HUES48 (cell line): ENCODE measurements at regions not wholly inside any gene's neighbourhood (a gene's known extent, or its start where the extent isn't known, plus 50 kb on each side); places are given as distances from the start of the nearest gene placed in this dataset.

Experiments
- H3K27ac ChIP-seq: one replicate; pipeline ENCODE4 v1.7.0; 2013; ENCODE audit warnings: low read depth, low read length, inconsistent platforms
- H3K27me3 ChIP-seq: 2 replicates; pipeline ENCODE4 v1.6.1; 2013; ENCODE audit warnings: mild to moderate bottlenecking, low read length; ENCODE audit not compliant: control insufficient read depth, insufficient read depth
- H3K36me3 ChIP-seq: 2 replicates; pipeline ENCODE4 v1.6.1; 2013; ENCODE audit warnings: low read length; ENCODE audit not compliant: control insufficient read depth, insufficient read depth
- H3K4me1 ChIP-seq: 2 replicates; pipeline ENCODE4 v1.6.1; 2013; ENCODE audit warnings: mild to moderate bottlenecking, low read length; ENCODE audit not compliant: control insufficient read depth, insufficient read depth
- H3K4me3 ChIP-seq: 2 replicates; pipeline ENCODE4 v1.5.1; 2013; ENCODE audit warnings: mild to moderate bottlenecking, low read depth, low read length
- H3K9ac ChIP-seq: 2 replicates; pipeline ENCODE4 v1.6.1; 2013; ENCODE audit warnings: mild to moderate bottlenecking, low read depth, low read length, moderate library complexity
- H3K9me3 ChIP-seq: 2 replicates; pipeline ENCODE4 v1.6.1; 2013; ENCODE audit warnings: low read length; ENCODE audit not compliant: control insufficient read depth, insufficient read depth

DNA sequence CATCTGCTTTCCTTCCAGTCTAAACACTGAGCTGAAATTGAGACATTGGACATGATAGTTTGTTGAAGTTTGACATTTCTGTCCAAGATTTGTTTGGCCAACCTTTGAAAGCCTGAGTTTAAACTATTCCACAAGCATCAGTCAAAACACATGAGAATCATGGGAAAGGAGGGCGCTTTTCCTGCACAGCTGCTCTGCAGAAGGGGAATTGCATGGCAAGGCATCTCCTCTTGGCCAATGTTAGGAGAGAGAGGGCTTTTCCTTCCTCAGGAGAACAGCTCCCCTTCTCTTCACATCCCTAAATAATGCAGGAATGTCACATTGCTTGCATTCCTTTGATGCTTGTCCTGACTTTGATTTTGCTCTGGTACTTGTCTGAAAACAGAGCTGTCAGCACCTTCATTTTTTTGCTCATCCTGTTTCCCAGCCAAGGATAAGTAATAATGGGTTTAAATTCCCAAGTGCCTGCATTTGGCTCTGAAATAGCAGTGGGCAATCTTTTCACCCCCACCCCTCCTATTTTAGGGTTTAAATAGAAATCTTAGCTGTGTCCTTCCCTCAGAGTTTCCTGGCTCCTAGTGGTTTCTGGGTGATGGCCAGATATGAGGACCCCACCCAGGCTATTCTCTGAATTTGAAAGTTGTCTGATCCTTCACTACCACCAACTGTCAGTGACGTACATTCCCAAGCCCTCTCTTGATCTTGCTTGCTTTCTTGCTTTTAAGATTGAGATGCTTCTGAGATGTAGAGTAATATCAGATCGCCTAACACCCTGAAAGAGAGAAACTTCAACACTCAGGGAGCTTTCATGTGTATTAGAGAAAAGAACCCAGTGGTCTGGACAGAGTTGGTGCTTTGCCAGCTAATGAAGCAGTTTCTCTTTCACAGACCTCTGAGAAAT, 75.2 kb upstream of the NPVF start:
- H3K4me3 ChIP-seq = no peak overlapping the region
- H3K27me3 ChIP-seq = no peaks in the 10 kb centered on the region
- H3K9me3 ChIP-seq = no peaks in the 10 kb centered on the region
- H3K36me3 ChIP-seq = no peaks in the 10 kb centered on the region
- H3K4me1 ChIP-seq = peaks cover 21% of the 10 kb centered on the region
- H3K9ac ChIP-seq = no peak overlapping the region
- peak overlapping the region; percentile 85 for H3K27ac ChIP-seq

DNA sequence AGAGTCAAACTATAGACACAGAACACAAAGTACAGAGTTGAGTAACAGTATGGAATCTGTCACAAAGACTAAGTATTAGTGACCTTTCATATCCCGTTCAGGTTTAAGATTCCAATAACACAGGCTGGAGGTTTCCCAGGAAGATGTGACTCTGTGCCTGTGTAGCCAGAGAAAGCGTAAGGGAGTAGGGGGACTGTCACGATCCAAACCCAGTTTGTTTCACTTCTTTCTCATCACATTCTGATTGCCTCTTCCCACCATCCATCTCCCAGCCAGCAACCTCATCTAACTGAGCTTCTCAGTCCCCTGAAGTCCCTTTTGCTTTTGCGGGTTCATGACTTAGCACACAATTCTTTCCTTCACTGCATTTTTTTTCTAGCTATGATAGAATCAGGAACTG, 76.4 kb upstream of the NPVF start:
- Histone ChIP-seq H3K27me3 (no peaks in the 10 kb centered on the region), H3K9ac (no peak overlapping the region), H3K36me3 (no peaks in the 10 kb centered on the region), H3K27ac (no peak overlapping the region), H3K9me3 (no peaks in the 10 kb centered on the region), H3K4me1 (peaks cover 17% of the 10 kb centered on the region), H3K4me3 (no peak overlapping the region)

DNA sequence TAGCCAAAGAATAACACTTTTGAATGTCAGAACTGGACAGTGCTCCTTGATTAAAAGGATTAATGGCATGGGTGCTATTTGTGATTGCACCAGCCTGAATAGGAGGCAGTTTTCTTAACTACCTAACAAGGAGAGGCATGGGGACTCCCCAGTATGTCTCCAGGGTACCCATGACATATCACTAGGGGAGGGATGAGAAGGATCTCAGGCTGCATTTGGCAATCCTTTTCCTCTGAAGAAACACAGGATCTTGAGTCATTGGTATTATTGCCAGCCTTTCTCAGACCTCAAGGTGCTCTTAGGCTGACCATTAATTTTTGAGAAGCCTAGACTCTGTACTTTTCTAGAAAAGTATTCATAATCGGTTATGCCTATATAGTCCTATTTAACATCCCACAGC, 77.5 kb upstream of the NPVF start:
- no peak overlapping the region for H3K9ac ChIP-seq
- no peak overlapping the region for H3K27ac ChIP-seq

DNA sequence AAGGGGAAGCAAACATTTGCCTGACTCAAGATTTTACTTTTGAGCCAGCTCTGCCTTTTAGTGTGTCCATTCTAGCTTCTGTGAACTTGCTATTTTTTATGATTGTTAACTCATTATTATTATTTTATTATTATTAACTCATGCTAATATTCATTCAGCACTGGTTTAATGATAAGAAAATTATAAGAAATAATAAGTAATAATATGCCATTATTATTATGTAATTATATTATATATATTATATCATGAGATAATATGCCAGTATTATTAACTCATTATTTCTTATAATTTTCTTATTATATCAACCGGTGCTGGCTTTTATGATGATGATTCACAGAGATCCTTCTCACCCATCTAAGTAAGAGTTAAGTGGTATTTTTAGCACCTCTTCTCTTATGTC, 79.3 kb upstream of the NPVF start:
- H3K4me1 ChIP-seq = peaks cover 17% of the 10 kb centered on the region
- H3K36me3 ChIP-seq = no peaks in the 10 kb centered on the region
- H3K27ac ChIP-seq = no peak overlapping the region
- H3K9me3 ChIP-seq = no peaks in the 10 kb centered on the region
- no peak overlapping the region for H3K9ac ChIP-seq
- no peaks in the 10 kb centered on the region for H3K27me3 ChIP-seq
- H3K4me3 ChIP-seq = no peak overlapping the region

More for the DNA sequence above, 77.5 kb upstream of the NPVF start:
- Histone ChIP-seq H3K4me1 (peaks cover 17% of the 10 kb centered on the region), H3K36me3 (no peaks in the 10 kb centered on the region), H3K9me3 (no peaks in the 10 kb centered on the region), H3K27me3 (no peaks in the 10 kb centered on the region), H3K4me3 (no peak overlapping the region)

DNA sequence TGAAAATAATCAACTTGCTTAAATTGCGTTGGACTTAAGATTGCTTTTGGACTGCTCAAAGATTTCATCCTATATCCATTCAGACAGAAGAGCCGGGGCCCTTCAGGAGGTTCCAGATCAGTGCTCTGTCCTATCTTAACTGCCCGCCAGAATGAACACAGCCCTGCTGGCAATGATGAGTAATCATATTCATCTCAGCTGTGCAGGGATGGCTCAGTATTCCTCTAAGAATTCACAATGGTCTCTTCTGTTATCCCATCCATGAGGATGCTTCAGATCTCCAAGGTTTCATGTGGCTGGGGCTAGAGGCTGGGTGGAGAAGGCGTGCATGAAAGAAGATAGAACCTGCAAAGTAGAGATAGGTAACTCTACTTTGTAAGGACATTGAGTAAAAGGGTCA, 80.0 kb upstream of the NPVF start:
- Histone ChIP-seq H3K9ac (no peak overlapping the region), H3K27ac (no peak overlapping the region), H3K36me3 (no peaks in the 10 kb centered on the region)

DNA sequence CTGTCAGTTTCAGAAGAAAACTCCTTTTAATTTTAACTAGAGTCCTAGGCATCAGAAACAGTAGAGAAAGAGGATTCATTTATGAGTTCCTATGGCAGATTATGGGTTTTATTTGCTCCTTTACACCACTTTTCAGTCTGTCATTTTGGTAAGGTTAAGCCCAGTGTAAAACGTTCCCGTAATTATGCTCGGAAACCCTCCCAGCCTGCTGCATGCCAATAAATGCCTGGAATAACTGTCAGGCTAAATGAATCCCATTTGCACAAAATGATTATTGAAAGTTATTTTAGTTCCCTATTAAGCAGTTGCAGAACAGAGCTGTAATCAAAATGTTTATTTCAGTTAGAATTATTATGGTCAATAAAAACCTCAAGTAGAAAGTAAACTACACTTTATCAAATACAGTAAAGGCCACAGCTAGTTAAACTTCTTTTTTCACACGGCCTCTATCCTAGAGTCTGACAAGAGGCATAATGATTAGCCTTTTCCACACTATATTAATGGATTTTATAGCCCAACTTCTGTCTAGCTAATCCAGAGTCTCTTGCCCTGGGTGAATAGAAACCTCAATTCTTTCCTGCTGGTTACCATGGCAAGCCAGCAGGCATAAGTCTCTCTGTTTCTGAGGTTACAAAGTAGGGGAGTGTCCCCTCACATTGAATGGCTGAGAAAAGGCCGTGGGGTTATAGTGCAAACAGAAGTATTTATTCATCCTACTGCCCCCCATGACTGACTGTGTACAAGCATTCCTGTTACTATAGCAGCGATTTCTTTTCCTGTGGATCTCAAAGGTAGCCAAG, 80.8 kb upstream of the NPVF start:
- Histone ChIP-seq H3K4me1 (peaks cover 2% of the 10 kb centered on the region; the same call in 1 of the 2 replicates), H3K9me3 (no peaks in the 10 kb centered on the region), H3K9ac (no peak overlapping the region), H3K27me3 (no peaks in the 10 kb centered on the region), H3K4me3 (no peak overlapping the region), H3K27ac (no peak overlapping the region), H3K36me3 (no peaks in the 10 kb centered on the region)

More for the DNA sequence above, 80.0 kb upstream of the NPVF start:
- Histone ChIP-seq H3K4me1 (peaks cover 11% of the 10 kb centered on the region), H3K4me3 (no peak overlapping the region), H3K27me3 (no peaks in the 10 kb centered on the region), H3K9me3 (no peaks in the 10 kb centered on the region)

DNA sequence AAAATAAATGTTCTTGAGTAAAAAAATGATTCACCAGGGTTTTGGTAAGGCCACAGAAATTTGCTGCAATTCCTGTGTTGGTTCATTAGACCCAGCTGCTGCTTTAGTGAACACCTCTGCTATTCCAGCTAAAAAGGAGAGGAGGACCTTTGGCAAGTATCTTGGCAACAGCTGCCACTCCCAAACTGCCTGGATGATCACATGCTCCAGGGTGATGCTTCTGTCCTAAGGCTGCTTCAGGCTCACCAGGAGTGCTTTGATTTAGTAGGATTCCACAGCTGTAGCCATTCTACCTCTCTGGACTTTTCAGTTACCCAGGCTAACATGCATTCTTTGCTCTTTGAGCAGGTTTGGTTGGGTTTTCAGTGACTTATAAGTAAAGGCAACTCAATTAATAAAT, 82.6 kb upstream of the NPVF start:
- H3K4me3 ChIP-seq = no peak overlapping the region
- H3K9me3 ChIP-seq = no peaks in the 10 kb centered on the region
- peak overlapping the region; percentile 7 for H3K27ac ChIP-seq
- H3K27me3 ChIP-seq = no peaks in the 10 kb centered on the region
- no peaks in the 10 kb centered on the region for H3K36me3 ChIP-seq
- no peaks in the 10 kb centered on the region for H3K4me1 ChIP-seq
- no peak overlapping the region for H3K9ac ChIP-seq

DNA sequence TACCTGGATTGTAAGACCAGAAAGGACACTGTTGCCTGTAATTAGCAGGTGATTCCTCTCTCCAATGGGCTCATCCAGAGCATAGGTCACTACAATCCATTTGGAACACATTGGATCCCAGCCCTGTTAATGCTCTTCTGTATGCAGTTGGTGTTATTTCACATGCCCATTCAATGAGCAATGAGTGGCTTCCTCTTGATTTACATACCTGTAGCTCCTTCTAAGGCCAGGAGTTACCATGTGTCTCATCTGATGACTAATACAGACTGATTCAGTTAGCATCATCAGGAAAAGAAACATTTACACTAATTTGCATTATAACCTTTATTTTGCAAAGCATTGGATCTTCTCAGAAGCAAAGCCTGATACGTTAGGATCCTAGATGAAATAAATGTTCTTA, 83.1 kb upstream of the NPVF start:
- Histone ChIP-seq H3K9ac (no peak overlapping the region), H3K27ac (peak overlapping the region; percentile 7), H3K4me3 (no peak overlapping the region), H3K9me3 (no peaks in the 10 kb centered on the region), H3K4me1 (no peaks in the 10 kb centered on the region), H3K27me3 (no peaks in the 10 kb centered on the region), H3K36me3 (no peaks in the 10 kb centered on the region)

DNA sequence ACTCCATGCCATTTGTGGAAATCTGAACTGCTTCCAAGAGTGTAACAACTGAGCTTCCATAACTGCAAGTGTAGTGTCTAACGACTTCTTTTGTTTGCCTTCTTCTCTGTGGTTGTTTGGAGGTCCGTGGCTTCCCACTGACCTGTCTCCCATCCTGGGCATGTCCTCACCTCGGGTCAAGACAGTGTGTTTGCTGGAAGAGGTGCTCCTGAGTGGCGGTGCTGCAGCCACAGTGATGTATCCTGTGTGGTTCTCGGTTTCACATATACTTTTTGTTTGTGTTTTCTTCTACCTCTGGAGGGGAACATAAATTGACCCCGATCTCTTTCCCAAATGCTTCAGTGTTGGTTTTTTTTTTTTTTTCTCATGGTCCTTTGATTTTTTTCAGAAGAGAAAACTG, 84.7 kb upstream of the NPVF start:
- no peak overlapping the region for H3K27ac ChIP-seq
- H3K36me3 ChIP-seq = no peaks in the 10 kb centered on the region
- no peak overlapping the region for H3K9ac ChIP-seq
- no peaks in the 10 kb centered on the region for H3K9me3 ChIP-seq
- no peaks in the 10 kb centered on the region for H3K27me3 ChIP-seq
- no peak overlapping the region for H3K4me3 ChIP-seq
- 0 out of 2 replicates have a peak, but pooled peaks cover 4% of the 10 kb centered on the region for H3K4me1 ChIP-seq

DNA sequence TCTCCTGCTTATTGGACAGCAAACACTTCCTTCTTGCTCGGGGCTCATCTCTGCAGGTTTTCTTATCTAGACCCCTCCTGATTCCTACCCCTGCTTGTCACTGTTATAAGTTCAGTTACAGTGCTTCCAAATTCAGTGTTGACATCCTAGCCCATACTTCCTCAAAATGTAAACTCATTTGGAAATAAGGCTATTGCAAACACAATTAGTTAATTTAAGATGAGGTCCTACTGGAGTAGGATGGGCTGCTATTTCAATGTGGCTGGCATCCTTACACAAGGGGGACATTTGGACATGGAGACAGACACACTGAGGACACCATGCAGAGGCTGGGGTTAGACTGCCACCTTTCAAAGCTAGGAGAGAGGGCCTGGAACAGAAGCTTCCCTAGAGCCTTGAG, 85.2 kb upstream of the NPVF start:
- H3K4me1 ChIP-seq = 0 out of 2 replicates have a peak, but pooled peaks cover 4% of the 10 kb centered on the region
- no peak overlapping the region for H3K4me3 ChIP-seq
- H3K9ac ChIP-seq = no peak overlapping the region
- H3K36me3 ChIP-seq = no peaks in the 10 kb centered on the region
- H3K27me3 ChIP-seq = no peaks in the 10 kb centered on the region
- H3K27ac ChIP-seq = no peak overlapping the region
- no peaks in the 10 kb centered on the region for H3K9me3 ChIP-seq
